Left renal cortex interstitium (tissue), 4 donors: ENCODE measurements at regions not wholly inside any gene's neighbourhood (a gene's known extent, or its start where the extent isn't known, plus 50 kb on each side); places are given as distances from the start of the nearest gene placed in this dataset.

Experiments
- DNase-seq, 4 donors: peaks; one replicate each; pipeline ENCODE4 v3.0.0-alpha.2; 2013; ENCODE audit warnings: low read depth in 4 of 4, low spot score in 2 of 4, missing footprints in 1 of 4

DNA sequence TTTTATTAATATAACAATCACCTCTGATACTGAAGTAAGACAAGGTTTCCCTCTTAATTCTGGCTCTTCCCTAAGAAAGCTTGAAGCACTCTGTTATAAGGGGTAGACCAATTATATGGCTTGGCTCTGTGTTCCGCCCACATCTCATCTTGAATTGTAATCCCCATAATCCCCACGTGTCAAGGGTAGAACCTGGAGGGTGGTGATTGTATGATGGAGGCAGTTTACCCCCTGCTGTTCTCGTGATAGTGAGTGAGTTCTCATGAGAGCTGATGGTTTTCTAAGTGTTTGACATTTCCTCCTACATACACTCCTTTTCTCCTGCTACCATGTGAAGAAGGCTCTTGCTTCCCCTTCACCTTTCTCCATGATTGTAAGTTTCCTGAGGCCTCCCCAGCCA lies 363.8 kb upstream of the PCDH20 start:
- DNase-seq: no peak

DNA sequence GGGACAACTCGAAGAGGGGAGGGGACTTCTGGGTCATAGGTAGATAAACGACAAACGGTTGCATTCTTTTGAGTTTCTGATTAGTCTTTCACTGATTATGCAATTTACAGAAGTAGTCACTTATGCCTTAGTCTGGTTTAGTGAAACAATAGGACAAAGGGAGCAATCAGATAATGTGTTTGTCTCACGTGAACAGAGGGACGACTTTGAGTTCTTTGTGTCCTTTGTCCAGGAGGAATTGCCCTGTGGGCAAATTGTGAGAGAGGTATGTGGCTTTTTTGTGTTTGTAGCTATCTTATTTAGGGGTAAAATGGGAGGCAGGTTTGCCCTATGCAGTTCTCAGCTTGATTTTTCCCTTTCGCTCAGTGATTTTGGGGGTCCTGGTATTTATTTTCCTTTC lies 362.9 kb upstream of the PCDH20 start:
- no peak for DNase-seq

DNA sequence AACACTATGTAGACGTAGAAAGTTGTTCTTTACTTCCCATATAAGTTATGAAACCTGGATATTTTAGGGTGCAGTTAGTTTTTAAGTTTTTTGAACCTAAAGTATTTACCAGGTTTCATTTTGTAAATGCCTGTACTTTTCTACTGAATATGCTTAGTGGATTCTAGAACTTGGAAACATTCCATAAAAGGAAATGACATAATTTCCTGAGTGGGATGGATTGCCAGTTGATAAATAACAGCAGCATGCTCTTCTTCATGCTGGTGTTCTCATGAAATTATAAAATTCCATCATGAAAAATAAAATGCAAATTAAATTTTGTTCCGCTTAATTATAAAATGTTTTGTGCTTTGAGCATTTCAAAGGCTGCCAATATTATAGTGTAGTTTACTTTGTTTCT lies 362.2 kb upstream of the PCDH20 start:
- no peak for DNase-seq

DNA sequence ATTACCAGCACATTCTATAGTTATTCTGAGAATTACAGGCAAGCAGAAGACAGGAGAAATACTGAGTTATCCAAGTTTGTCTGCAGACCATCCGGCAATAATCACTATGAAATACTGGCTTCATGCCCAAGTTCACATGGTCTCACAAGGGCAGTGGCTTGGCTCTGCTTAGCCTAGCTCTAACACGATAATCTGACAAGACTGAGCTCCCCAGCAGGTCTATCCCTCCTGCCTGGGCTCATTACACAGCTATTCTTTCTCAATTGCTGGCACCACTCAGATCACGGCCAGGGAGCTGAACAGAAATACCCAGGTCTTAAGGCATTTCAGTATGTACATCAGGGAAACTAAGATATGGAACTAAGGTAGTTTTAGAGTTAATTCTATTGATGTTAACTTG lies 361.6 kb upstream of the PCDH20 start:
- DNase-seq: no peak

DNA sequence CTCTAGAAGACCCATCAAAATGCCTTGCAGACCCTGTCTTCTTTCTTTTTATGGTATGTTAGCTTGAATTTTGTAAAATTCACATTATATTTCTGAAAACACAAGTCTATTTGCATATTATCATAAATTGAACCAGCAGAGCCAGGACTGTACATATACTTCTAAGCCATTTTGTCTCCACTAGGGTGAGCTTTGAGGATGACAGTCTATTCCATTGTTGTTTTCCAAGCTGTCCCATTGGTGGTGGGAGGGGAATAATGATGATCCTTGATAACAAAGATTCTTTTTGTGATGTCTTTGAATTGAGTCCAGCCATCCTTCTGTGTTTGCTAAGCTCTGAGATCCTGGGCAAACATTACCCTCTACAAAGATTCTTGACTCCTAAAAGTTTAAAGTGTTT lies 359.3 kb upstream of the PCDH20 start:
- DNase-seq: no peak

DNA sequence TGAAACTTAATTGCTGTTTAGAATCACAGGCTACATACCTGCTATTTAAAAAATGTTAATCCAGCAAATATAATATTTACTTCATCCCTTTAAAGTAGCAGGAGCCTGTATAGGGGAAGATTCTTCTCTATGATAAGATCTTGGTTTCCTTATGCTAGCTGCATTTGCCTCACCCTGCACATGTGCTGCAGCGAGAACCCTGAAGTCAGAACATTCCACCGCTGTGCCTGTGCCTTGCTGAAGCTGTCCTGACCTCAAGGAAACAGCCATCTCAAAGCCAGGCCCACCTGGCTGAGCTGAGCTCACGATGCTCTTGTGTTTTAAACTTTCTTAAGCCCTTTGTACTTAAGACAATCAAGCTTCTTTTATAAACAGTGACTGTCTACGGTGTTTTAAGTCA lies 355.0 kb upstream of the PCDH20 start:
- DNase-seq: no peak

DNA sequence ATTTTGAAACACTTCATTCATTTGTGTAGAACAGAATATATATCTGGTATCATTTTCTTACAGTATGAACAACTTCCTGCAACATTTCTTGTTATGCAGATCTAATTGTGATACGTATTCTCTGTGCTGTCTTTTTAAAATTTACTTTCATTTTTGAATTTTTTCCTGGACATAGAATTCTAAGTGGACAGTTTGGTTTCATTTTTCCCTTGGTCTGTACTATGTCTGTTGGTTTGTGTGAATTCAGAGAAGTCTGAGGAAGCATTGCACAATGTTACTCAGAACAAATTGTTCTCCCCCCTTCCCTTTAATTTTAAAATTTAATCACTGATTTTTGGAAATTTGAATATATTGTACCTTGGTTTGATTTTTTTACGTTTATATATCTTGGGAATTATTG lies 352.5 kb upstream of the PCDH20 start:
- DNase-seq: no peak

DNA sequence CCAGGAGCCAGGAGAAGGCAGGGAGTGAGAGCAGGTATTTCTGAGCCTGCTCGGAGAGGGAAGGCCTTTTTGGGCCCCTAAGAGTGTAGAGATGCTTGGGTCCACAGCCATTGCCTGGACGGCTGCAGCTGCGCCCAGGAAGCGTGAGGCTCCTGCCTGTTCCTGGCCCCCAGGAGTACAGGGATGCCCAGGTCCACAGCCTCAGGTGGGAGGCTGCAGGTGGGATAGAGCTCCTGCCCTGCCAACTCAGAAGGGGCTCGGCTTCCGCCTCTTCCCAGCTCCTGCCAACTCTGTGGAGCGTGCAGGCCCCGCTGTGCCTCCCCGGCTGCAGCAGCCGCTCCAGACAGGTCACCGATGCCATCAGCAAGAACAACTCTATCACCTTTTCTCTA lies 351.0 kb upstream of the PCDH20 start:
- no peak for DNase-seq

DNA sequence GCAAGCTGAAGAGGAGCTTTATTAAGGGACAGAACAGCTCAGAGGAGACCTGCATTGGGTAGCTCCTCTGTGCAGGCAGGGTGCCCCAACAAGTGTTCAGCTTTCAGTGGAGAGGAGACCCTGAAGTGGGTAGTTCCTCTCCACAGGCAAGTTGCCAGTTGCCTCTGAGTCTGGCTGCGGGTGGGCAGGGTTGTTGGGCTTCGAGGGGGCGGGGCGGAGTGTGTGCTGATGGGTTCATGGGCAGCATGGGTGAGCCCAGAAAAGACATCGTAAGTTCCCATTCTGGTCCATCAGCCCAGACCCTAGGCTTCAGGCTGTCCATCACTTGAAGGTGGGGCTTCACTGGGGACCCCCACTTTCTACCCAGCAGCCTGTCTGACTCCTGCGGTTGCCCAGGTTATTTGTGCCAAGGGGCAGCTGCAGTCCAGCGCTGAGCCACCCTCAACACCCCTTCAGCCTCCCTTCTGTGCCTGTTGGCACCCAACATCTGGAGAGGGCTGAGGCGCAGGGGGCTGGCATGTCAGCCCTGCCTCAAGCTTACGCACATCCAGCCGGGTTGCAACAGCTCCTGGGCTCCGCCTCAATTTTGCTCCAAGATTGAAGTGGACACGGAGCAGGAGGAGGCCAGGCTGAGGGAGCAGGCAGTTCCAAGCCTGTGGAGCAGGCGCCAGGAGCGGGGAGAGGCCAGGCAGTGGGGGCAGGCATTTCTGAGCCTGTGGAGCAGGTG lies 350.5 kb upstream of the PCDH20 start:
- no peak for DNase-seq

DNA sequence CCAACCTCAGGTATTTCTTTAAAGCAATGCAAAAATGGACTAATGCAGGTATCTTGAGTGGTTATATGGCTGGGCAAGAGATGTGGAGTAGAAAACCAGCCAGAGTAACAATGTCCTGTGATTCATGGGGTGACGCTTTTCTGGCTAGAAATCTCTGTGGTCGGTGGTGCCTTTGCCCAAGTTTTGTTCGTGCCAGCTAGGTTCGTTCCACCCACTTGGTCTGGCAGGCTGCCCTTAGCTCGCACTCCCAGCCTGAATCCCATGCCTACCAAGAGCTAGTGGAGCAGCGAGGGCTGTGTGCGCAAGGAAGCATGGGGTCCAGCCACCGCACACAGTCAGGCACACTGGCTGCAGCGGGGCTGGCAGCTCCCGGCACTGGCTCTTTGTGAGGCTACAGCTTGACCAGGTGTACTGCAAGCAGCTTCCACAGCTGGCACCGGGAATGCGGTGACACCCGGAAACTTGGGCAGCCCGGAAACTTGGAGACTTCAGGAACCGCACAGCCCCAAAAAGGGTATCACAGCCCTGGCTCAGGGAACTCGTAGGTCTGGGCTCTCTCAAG lies 349.6 kb upstream of the PCDH20 start:
- no peak for DNase-seq

DNA sequence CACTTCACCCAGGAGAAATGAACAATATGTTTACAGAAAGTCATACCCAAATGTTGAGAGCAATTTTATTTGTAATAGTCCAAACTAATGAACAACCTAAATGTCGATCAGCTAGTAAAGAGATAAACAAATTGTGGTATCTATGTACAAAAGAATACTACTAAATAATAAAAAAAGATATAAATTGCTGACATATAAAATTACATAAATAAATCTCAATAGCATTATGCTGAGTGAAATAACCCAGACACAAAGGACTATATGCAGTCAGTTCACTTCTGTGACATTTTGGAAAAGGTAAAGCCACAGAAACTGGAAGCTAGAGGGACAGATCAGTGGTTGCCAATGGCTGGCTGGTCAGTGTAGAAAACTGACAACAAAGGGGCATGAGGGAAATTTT lies 346.0 kb upstream of the PCDH20 start:
- DNase-seq: no peak

DNA sequence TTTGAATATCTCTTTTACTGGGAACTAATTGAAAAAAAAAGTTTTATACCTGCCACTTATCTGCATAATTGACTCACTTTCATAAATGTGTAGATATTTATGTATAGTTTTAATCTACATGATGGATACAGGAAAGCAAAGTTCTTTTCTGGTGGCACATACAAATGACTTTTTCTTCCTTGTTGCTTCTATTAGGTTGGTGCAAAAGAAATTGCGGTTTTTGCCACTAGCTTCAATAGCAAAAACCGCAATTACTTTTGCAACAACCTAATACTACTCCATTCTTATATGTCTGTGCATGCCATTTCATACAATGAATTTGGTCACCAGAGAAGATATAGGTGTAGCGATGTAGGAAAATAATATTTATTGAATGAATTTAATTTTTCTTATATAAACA lies 344.5 kb upstream of the PCDH20 start:
- no peak for DNase-seq

DNA sequence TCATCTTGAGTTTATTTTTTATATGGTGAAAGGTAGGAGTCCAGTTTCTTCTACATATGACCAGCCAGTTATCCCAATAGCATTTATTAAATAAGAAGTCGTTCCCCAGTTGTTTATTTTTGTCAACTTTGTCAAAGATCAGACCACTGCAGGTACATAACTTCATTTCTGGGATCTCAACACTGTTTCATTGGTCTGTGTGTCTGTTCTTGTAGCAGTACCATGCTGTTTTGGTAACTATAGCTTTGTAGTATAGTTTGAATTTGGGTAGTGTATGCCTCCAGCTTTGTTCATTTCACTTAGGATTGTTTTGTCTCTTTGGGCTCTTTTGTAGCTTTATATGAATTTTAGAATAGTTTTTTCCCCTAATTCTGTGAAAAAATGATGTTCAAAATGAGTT lies 340.4 kb upstream of the PCDH20 start:
- no peak for DNase-seq

DNA sequence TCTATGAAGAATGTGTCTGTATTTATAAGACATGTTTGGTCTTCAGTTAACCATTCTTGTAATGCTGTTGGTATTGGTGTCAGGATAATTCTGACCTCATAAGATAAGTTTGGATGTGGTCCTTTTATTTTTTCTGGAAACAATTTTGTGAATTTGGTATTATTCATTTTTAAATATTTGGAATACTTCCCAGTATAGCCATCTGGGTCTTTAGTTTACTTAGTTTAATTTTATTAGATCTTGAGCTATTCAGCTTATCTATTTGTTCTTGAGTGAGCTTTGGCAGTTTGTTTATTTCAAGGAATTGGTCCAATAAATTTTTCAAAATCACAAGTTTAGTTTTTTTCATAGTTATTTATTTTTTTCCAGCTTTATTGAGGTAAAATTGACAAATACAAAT lies 335.4 kb upstream of the PCDH20 start:
- no peak for DNase-seq

DNA sequence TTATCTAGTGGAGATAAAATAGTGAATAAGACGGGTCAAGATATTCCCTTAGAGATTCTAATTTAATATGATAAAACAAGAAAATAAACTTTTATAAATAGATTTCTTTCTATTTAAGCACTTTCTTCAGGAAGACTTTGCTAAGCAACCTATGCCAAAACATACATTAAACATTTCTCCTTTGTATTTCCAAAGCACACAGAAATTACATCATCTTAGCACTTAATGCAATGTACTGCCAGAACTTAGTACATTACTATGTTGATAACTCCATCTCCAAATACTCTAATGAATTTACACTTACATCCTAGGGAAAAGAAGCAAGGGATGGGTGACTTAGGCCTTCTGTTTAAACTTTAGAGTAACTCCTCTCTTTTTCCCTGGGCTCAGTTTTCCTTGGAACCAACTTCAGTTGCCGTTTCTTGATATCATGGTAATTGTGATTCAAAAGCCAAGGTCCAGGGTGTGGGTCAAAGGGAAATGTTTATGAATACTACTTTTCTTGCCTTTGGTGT lies 322.6 kb upstream of the PCDH20 start:
- DNase-seq: no peak

DNA sequence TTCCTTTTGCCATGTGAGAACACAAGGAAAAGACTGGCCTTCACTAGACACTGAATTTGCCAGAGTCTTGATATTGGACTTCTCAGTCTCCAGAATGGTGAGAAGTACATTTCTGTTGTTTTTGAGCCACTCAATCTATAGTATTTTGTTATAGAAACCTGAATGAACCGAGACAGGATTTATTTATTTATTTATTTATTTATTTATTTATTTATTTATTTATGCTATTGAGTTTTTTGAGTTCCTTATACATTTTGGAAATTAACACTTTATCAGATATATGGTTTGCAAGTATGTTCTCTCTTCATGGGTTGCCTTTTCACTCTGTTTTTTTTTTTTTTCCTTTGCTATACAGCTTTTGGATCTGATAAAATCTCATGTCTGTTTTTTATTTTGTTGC lies 319.0 kb upstream of the PCDH20 start:
- no peak for DNase-seq

DNA sequence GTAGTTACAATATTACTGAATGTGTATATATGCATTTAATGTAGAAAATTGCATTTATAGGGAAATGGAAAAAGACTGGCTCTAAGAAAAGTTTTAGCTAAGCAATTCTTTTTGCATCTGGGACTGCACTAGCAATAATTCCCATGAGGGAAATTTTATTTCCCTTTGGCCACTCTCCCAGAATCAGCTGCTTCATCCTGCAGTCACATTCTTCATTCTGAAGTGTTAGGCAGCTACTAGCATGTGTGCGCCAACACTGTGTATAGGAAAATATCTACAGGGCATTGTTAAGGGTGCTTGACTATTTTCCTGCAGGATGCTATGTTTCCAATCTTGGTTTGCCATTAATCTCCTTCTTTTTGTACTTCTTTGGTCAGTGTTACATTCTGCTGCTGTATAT lies 312.8 kb upstream of the PCDH20 start:
- DNase-seq: peak in 2 of 4 donors; percentile 19 to 34

DNA sequence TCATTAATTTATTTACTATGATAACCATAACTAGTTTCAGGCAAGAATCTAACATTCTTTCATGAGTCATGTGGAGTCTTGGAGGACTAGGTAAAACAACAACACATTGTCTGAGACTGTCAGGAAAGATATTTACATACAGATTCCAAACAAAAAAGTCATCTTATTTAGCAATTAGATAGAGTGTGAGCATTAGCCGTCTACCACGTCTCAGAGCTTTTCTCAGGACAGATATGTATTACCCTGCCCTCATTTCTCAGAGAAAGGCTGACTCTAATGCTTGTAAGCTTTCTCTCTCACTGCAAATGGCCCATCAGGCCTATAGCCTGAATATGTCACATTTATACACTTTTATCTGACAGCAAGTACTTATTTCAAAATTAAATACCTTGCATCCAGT lies 312.1 kb upstream of the PCDH20 start:
- DNase-seq: no peak

DNA sequence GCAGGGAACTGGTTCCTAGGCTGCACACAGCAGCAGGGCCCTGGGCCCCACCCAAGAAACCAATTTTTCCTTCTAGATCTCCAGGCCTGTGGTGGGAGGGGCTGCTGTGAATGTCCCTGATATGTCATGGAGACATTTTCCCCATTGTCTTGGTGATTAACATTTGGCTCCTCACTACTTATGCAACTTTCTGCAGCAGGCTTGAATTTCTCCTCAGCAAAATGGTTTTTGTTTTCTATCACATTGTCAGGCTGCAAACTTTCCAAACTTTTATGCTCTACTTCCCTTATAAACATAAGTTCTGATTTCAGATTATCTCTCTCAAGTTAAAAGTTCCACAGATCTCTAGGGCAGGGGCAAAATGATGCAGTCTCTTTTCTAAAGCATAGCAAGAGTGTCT lies 310.2 kb upstream of the PCDH20 start:
- DNase-seq: no peak

DNA sequence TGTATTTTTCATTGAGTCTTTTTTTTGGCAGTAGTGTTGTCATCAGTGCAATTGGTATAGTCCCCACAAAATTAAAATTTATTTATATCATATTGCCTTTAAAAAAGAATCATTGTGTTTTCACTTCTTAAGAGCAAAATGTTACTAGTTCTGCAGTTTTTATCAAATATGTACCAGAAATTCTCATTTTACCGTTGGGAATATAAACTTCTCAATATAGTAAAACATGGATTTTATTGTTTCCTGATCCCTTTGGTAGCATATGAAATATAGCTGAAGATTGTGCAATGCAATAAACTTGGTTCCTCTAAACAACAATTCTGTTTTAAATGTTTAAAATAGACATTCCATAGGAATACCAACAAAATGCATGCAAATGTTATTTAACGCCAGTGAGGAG lies 306.5 kb upstream of the PCDH20 start:
- no peak for DNase-seq

DNA sequence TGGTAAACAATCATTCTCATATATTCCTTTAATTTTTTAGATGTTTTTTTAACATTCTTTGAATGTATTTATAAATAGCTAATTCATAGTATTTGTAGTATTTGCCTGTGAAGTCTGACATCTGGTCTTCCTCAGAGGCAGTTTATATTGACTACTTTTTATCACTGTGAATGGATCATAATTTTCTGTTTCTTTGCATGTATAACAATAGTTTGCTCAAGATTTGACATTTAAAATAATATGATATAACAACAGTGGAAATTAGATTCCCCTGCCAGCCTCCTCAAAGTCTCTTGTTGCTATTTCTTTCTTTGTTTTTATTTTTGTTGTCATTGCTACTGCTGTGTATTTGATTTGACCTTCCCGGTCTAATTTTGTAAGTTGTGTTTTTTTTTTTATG lies 297.0 kb upstream of the PCDH20 start:
- no peak for DNase-seq

DNA sequence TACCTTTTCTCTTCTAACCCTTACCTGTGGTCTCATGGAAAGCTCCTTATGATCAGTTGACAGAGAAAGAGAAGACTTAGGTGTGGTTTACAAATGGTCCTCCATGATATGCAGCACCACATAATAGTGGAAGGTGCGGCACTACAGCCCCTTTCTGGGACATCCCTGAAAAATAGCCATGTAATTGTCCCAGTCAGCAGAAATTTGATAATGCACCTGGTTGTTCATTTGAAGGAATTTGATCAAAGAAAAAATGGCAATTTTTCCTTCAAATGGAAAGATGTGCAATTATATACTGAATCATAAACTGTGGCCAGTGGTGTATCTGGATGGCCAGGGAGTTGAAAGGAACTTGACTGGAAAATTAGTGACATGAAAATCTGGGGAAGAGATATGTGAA lies 293.6 kb upstream of the PCDH20 start:
- no peak for DNase-seq

DNA sequence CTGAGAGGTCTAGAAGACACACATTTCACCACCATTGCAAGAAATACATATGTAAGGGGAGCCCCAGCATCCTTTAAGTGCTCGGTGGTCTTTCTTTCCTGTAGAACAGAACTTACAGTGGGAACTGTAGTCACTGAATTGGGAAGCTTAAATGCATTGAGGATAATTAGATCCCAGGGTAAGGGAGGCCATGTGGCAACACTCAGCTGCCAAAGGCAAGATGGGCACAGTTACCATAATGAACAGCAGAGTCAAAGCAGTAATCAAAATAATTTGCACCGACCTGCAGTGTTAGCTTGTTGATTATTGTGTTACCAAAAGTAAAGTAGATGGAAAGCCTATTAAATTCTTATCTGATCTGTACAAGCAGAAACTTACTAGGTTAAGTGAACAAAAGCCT lies 291.2 kb upstream of the PCDH20 start:
- DNase-seq: no peak
